WERI-Rb-1 (cell line): ENCODE measurements at regions not wholly inside any gene's neighbourhood (a gene's known extent, or its start where the extent isn't known, plus 50 kb on each side); places are given as distances from the start of the nearest gene placed in this dataset.

Experiments
- DNase-seq: peaks from one replicate; pipeline ENCODE4 v3.0.0-alpha.2; 2020
- H3K27ac ChIP-seq: fragments of 250-450 bp; sonication (Bioruptor Pico); 2 replicates; pipeline ENCODE4 v1.5.1; 2020; ENCODE audit warnings: mild to moderate bottlenecking, moderate library complexity
- H3K27me3 ChIP-seq: fragments of 250-450 bp; sonication (Bioruptor Pico); 2 replicates; pipeline ENCODE4 v1.5.1; 2021; ENCODE audit warnings: mild to moderate bottlenecking, low read depth, moderate library complexity; ENCODE audit not compliant: insufficient read depth, severe bottlenecking
- H3K36me3 ChIP-seq: fragments of 250-450 bp; sonication (Bioruptor Pico); 2 replicates; pipeline ENCODE4 v1.5.1; 2020; ENCODE audit warnings: mild to moderate bottlenecking, moderate library complexity
- H3K4me3 ChIP-seq: 2 replicates; pipeline ENCODE4 v1.5.1; 2011; ENCODE audit warnings: low read depth, mild to moderate bottlenecking, control low read depth, low read length
- H3K9me3 ChIP-seq: fragments of 250-450 bp; sonication (Bioruptor Pico); 2 replicates; pipeline ENCODE4 v1.5.1; 2021; ENCODE audit warnings: mild to moderate bottlenecking, moderate library complexity; ENCODE audit not compliant: severe bottlenecking
- TF ChIP-seq, protein P1 (sequence below): IDR thresholded peaks from 2 replicates; pipeline ENCODE4 v1.5.1; 2011; ENCODE audit warnings: low read depth, mild to moderate bottlenecking, control low read depth, inconsistent platforms, low read length

DNA sequence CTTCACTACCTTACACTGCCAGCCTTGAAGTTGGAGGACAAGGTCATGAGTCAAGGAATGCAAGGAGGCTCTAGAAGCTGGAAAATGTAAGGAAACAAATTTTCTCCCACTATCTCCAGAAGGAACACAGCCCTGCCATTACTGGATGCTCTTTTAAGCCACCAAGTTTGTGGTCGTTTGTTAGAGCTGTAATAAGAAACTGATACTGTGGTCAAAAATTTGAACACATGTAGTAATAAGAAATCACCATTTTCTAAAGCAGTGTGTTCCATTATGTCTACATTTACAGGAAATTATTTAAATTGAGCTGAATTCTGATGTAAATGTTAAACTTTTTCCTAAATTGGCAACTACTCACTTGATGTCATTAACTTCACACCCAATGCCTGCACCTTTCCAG is 729.0 kb downstream of the KCNJ3 start:
- no peak for DNase-seq
- no peak overlapping the region for H3K4me3 ChIP-seq
- H3K27me3 ChIP-seq: no peaks in the 10 kb centered on the region
- TF ChIP-seq, protein P1, sequence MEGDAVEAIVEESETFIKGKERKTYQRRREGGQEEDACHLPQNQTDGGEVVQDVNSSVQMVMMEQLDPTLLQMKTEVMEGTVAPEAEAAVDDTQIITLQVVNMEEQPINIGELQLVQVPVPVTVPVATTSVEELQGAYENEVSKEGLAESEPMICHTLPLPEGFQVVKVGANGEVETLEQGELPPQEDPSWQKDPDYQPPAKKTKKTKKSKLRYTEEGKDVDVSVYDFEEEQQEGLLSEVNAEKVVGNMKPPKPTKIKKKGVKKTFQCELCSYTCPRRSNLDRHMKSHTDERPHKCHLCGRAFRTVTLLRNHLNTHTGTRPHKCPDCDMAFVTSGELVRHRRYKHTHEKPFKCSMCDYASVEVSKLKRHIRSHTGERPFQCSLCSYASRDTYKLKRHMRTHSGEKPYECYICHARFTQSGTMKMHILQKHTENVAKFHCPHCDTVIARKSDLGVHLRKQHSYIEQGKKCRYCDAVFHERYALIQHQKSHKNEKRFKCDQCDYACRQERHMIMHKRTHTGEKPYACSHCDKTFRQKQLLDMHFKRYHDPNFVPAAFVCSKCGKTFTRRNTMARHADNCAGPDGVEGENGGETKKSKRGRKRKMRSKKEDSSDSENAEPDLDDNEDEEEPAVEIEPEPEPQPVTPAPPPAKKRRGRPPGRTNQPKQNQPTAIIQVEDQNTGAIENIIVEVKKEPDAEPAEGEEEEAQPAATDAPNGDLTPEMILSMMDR: no peak
- no peaks in the 10 kb centered on the region for H3K36me3 ChIP-seq
- H3K27ac ChIP-seq: no peak overlapping the region
- no peaks in the 10 kb centered on the region for H3K9me3 ChIP-seq

DNA sequence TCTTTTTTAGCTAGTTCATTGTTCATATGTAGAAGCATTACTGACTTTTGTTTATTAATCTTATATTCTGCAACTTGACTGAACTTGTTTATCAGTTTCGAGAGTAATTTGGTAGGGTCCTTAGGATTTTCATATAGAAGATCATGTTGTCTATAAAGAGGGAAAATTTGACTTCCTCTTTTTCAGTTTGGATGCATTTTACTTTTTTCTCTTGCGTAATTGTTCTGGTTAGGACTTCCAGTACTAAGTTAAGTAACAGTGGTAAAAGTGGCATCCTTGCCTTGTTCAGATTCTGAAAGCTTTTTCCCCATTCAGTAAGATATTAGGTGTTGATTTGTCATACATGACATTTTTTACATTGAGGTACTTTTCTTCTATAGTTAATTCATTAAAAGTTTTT is 726.0 kb downstream of the KCNJ3 start:
- DNase-seq: no peak
- Histone ChIP-seq H3K4me3 (no peak overlapping the region), H3K36me3 (no peaks in the 10 kb centered on the region), H3K27me3 (no peaks in the 10 kb centered on the region), H3K9me3 (no peaks in the 10 kb centered on the region), H3K27ac (no peak overlapping the region)
- TF ChIP-seq, protein P1: no peak

DNA sequence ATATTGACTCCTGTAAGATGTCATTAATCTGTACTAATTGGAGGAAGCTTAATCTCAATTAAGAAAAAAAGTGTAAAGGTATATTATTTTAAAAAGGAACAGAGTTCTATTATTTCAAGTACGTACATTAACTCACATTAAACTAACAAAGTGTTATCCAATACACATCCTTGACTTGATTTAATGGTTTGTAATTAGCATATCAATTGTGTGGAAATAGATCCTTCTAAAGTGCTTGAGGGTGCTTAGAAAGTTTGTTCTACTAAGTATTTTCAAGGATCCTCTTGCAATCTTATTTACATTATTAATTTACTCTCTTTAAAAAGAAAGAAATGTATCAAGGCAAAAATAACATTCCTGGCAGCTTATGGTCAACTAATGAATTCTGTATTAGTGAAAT is 720.3 kb downstream of the KCNJ3 start:
- Histone ChIP-seq H3K36me3 (no peaks in the 10 kb centered on the region), H3K9me3 (no peaks in the 10 kb centered on the region), H3K27me3 (no peaks in the 10 kb centered on the region), H3K27ac (no peak overlapping the region), H3K4me3 (no peak overlapping the region)
- TF ChIP-seq, protein P1: no peak
- no peak for DNase-seq

GRCh38 chr2:155412598-155412997 is 714.1 kb downstream of the KCNJ3 start:
- no peak for DNase-seq
- H3K36me3 ChIP-seq: no peaks in the 10 kb centered on the region
- H3K9me3 ChIP-seq: no peaks in the 10 kb centered on the region
- no peak overlapping the region for H3K27ac ChIP-seq
- TF ChIP-seq, protein P1: no peak
- no peaks in the 10 kb centered on the region for H3K27me3 ChIP-seq
- H3K4me3 ChIP-seq: no peak overlapping the region

GRCh38 chr2:155404433-155405002 is 706.0 kb downstream of the KCNJ3 start:
- TF ChIP-seq, protein P1: no peak
- Histone ChIP-seq H3K4me3 (no peak overlapping the region), H3K36me3 (no peaks in the 10 kb centered on the region), H3K27ac (no peak overlapping the region), H3K27me3 (no peaks in the 10 kb centered on the region), H3K9me3 (no peaks in the 10 kb centered on the region)
- no peak for DNase-seq

DNA sequence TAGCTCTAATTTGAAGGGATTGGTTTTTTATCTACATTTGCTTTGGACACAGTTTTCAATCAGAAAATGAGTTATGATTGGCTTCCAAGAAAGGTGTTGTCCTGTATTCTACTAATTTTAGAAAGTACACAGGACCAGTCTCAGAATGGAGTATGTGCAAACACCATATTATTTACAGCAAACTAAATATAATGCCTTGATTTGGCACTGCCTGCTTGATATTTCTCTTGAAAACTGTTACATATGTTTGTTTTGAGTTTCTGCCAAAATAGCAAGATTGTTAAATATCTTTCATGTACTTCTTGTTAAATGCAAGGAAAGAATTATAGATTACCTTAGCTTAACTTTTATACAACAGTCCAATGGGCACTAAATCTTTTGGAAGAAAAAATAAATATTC is 694.9 kb downstream of the KCNJ3 start:
- TF ChIP-seq, protein P1: no peak
- Histone ChIP-seq H3K27me3 (no peaks in the 10 kb centered on the region), H3K9me3 (no peaks in the 10 kb centered on the region), H3K36me3 (no peaks in the 10 kb centered on the region), H3K27ac (no peak overlapping the region), H3K4me3 (no peak overlapping the region)
- no peak for DNase-seq
